ENCODE measurements at regions not wholly inside any gene's neighbourhood (a gene's known extent, or its start where the extent isn't known, plus 50 kb on each side); places are given as distances from the start of the nearest gene placed in this dataset.

GRCh38 chr6:54991761-54992330 is 145.3 kb downstream of the FAM83B start:
- Mint-ChIP-seq H3K27ac (no peak overlapping the region), H3K4me3 (no peak overlapping the region), H3K9me3 (peaks cover 4% of the 10 kb centered on the region), H3K27me3 (ENCODE audit: low read depth) (no peaks in the 10 kb centered on the region), H3K4me1 (ENCODE audit: low read depth) (no peaks in the 10 kb centered on the region), H3K36me3 (ENCODE audit: low read depth) (no peaks in the 10 kb centered on the region)
- intact Hi-C loops (cut with micrococcal nuclease), result loop anchor here (2.0 kb wide), 1 partner anchor 273 kb away; no protein-coding TSS in a partner anchor
- no peak for DNase-seq
- CTCF ChIA-PET, result no interaction called here

- H3K27me3 Mint-ChIP-seq (ENCODE audit: low read depth), result no peaks in the 10 kb centered on the region
- CTCF ChIA-PET, result no interaction called here
- H3K4me1 Mint-ChIP-seq (ENCODE audit: low read depth), result no peaks in the 10 kb centered on the region
- intact Hi-C loops (cut with micrococcal nuclease), result loop anchor here (2.0 kb wide), 1 partner anchor 274 kb away; no protein-coding TSS in a partner anchor
- H3K4me3 Mint-ChIP-seq, result no peak overlapping the region
- H3K9me3 Mint-ChIP-seq, result no peaks in the 10 kb centered on the region
- no peak overlapping the region for H3K27ac Mint-ChIP-seq
- no peaks in the 10 kb centered on the region for H3K36me3 Mint-ChIP-seq (ENCODE audit: low read depth)
- no peak for DNase-seq
Observed at GRCh38 chr6:54992789-54993188, 146.2 kb downstream of the FAM83B start.

GRCh38 chr6:54993294-54993693 is 146.7 kb downstream of the FAM83B start:
- CTCF ChIA-PET, result no interaction called here

GRCh38 chr6:54993948-54994347 is 147.4 kb downstream of the FAM83B start:
- DNase-seq, result no peak
- intact Hi-C loops (cut with micrococcal nuclease), result loop anchor here (2.0 kb wide), 1 partner anchor 275 kb away; no protein-coding TSS in a partner anchor
- no peak overlapping the region for H3K27ac Mint-ChIP-seq
- no peaks in the 10 kb centered on the region for H3K27me3 Mint-ChIP-seq (ENCODE audit: low read depth)
- no peaks in the 10 kb centered on the region for H3K4me1 Mint-ChIP-seq (ENCODE audit: low read depth)
- no peak overlapping the region for H3K4me3 Mint-ChIP-seq
- CTCF ChIA-PET, result interaction anchor here (0.6 kb wide), 1 partner anchor 176 kb away, joined by 3 read pairs; no protein-coding TSS in a partner anchor
- H3K36me3 Mint-ChIP-seq (ENCODE audit: low read depth), result no peaks in the 10 kb centered on the region
- H3K9me3 Mint-ChIP-seq, result peaks cover 4% of the 10 kb centered on the region

More at GRCh38 chr6:54993294-54993693, 146.7 kb downstream of the FAM83B start:
- no peak overlapping the region for H3K4me3 Mint-ChIP-seq
- no peaks in the 10 kb centered on the region for H3K36me3 Mint-ChIP-seq (ENCODE audit: low read depth)
- intact Hi-C loops (cut with micrococcal nuclease), result loop anchor here (2.0 kb wide), 1 partner anchor 274 kb away; no protein-coding TSS in a partner anchor
- H3K9me3 Mint-ChIP-seq, result no peaks in the 10 kb centered on the region
- no peaks in the 10 kb centered on the region for H3K27me3 Mint-ChIP-seq (ENCODE audit: low read depth)
- H3K4me1 Mint-ChIP-seq (ENCODE audit: low read depth), result no peaks in the 10 kb centered on the region
- no peak overlapping the region for H3K27ac Mint-ChIP-seq
- DNase-seq, result no peak

DNA sequence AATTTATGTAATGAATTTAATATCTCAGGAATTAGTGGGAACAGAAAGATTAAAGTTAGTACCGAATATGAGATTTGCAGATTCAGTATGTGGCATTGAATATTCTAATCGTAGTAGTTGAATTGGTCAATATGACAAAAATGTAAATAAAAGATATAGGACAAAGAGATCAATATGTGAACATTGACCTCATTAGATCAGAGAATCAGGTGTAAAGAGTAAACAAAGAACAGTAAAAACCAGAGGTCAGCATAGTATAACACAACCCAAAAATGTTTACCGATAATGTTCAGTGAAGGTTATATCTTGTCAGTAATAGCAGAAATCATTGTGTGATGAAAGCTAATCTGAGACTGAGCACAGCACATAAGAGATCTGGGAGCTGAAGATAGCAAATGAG is 152.0 kb downstream of the FAM83B start:
- no peak for DNase-seq
- H3K27ac Mint-ChIP-seq, result no peak overlapping the region
- CTCF ChIA-PET, result no interaction called here
- H3K9me3 Mint-ChIP-seq, result peaks cover 5% of the 10 kb centered on the region
- H3K27me3 Mint-ChIP-seq (ENCODE audit: low read depth), result no peaks in the 10 kb centered on the region
- intact Hi-C loops (cut with micrococcal nuclease), result no loop called here
- no peaks in the 10 kb centered on the region for H3K36me3 Mint-ChIP-seq (ENCODE audit: low read depth)
- no peak overlapping the region for H3K4me3 Mint-ChIP-seq
- no peaks in the 10 kb centered on the region for H3K4me1 Mint-ChIP-seq (ENCODE audit: low read depth)

DNA sequence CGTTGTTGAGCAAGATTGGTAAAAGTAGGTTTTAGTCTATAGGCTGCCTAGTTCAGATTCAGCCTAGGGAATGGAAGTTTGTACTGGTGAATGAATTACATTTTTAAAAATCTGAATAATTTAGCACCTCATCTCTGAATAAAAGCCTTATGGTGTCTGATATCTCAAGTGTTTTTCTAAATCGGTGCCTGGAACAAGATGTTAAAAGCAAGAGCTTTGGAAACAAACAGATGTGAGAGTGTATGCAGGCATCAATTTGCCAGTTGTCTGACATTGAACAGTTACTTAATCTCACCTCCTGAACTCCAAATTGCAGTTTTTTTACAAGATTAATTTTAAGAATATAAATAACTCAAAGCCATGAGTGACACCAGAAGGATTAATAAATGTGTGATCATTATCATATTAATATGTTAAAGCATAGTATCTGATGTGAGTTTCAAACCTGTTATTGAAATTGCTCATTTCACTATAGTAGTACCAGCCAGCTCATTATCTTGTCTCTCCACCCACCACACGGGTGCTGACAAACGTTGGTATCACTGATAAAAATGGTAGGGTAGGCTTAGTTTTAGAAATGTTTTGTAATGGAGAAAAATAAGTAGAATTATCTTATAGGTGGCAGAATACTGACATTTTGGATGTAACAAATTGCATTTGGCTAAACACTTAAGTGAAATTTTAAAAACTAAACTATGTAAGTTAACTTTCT is 157.3 kb downstream of the FAM83B start:
- Mint-ChIP-seq H3K36me3 (ENCODE audit: low read depth) (no peaks in the 10 kb centered on the region), H3K27me3 (ENCODE audit: low read depth) (no peaks in the 10 kb centered on the region), H3K27ac (no peak overlapping the region), H3K4me1 (ENCODE audit: low read depth) (no peaks in the 10 kb centered on the region), H3K4me3 (no peak overlapping the region), H3K9me3 (peaks cover 17% of the 10 kb centered on the region)
- intact Hi-C loops (cut with micrococcal nuclease), result no loop called here
- CTCF ChIA-PET, result no interaction called here
- DNase-seq, result no peak

- DNase-seq, result no peak
- intact Hi-C loops (cut with micrococcal nuclease), result no loop called here
- Mint-ChIP-seq H3K9me3 (peaks cover 16% of the 10 kb centered on the region), H3K36me3 (ENCODE audit: low read depth) (no peaks in the 10 kb centered on the region), H3K4me3 (no peak overlapping the region), H3K4me1 (ENCODE audit: low read depth) (no peaks in the 10 kb centered on the region), H3K27me3 (ENCODE audit: low read depth) (no peaks in the 10 kb centered on the region), H3K27ac (no peak overlapping the region)
- CTCF ChIA-PET, result no interaction called here
Observed at GRCh38 chr6:55009131-55009530, 162.6 kb downstream of the FAM83B start.

DNA sequence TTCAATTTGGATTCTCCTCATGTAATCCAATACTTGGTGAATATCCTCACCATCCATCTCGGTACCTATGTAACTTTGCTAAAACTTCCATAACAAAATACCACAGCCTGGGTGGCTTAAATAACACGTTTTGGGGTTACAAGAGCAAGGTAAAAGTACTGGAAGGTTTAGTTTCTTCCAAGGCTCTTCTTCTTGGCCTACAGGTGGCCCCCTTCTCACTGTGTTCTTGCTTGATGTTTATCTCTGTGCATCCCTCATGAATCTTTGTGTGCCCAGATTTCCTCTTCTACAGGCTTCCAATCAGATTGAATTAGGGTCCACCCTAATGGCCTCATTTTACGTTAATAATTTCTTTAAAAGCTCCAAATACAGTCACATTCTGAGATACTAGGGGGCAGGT is 163.3 kb upstream of the HCRTR2 start:
- Mint-ChIP-seq H3K9me3 (peaks cover 12% of the 10 kb centered on the region), H3K36me3 (ENCODE audit: low read depth) (no peaks in the 10 kb centered on the region), H3K27me3 (ENCODE audit: low read depth) (no peaks in the 10 kb centered on the region), H3K4me3 (no peak overlapping the region), H3K27ac (no peak overlapping the region), H3K4me1 (ENCODE audit: low read depth) (no peaks in the 10 kb centered on the region)
- intact Hi-C loops (cut with micrococcal nuclease), result no loop called here
- no peak for DNase-seq
- CTCF ChIA-PET, result no interaction called here

DNA sequence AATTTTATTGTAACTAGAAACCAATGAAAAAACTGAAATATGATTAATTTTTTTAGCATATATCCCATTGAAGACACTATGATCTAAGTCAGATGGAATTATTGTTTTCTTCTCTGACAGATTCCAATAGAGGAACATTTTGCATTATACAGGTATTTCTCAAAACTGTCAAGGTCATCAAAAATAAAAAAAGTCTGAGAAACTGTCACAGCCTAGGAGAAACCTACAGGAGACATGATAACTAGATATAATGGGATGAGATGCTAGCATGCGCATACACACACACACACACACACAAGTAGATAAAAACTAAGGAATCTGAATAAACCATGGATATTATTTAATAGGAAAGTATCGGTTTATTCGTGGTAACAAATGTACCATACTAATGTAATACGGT is 161.9 kb upstream of the HCRTR2 start:
- CTCF ChIA-PET, result no interaction called here
- no peak overlapping the region for H3K27ac Mint-ChIP-seq
- no peaks in the 10 kb centered on the region for H3K36me3 Mint-ChIP-seq (ENCODE audit: low read depth)
- H3K4me3 Mint-ChIP-seq, result no peak overlapping the region
- H3K27me3 Mint-ChIP-seq (ENCODE audit: low read depth), result no peaks in the 10 kb centered on the region
- H3K9me3 Mint-ChIP-seq, result peaks cover 7% of the 10 kb centered on the region
- no peaks in the 10 kb centered on the region for H3K4me1 Mint-ChIP-seq (ENCODE audit: low read depth)
- intact Hi-C loops (cut with micrococcal nuclease), result no loop called here
- no peak for DNase-seq

- H3K9me3 Mint-ChIP-seq, result no peaks in the 10 kb centered on the region
- H3K4me1 Mint-ChIP-seq (ENCODE audit: low read depth), result no peaks in the 10 kb centered on the region
- no peak for DNase-seq
- H3K4me3 Mint-ChIP-seq, result no peak overlapping the region
- no peaks in the 10 kb centered on the region for H3K36me3 Mint-ChIP-seq (ENCODE audit: low read depth)
- intact Hi-C loops (cut with micrococcal nuclease), result no loop called here
- CTCF ChIA-PET, result no interaction called here
- H3K27me3 Mint-ChIP-seq (ENCODE audit: low read depth), result no peaks in the 10 kb centered on the region
- no peak overlapping the region for H3K27ac Mint-ChIP-seq
Observed at GRCh38 chr6:55014321-55015088, 159.8 kb upstream of the HCRTR2 start.

DNA sequence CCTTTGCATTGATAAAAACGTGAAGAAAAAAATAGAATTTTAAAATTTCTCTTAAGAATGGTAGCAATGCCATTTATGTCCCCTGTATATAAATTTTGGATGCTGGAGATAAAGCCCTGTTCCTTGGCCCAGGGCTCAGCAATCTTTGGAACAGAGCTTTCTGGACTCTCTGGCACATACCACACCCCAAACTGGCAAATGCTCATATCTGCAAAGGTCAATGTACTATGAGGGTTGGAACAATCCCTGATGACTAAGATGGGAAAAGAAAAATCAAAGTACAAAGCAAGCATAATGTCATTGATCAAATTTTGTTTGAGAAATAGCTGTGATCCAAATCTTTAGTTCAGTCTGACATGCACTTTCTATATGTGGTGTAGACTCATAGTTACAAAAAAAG is 158.1 kb upstream of the HCRTR2 start:
- Mint-ChIP-seq H3K4me3 (no peak overlapping the region), H3K27ac (no peak overlapping the region), H3K36me3 (ENCODE audit: low read depth) (no peaks in the 10 kb centered on the region), H3K9me3 (peaks cover 2% of the 10 kb centered on the region), H3K27me3 (ENCODE audit: low read depth) (no peaks in the 10 kb centered on the region), H3K4me1 (ENCODE audit: low read depth) (no peaks in the 10 kb centered on the region)
- CTCF ChIA-PET, result no interaction called here
- DNase-seq, result no peak
- intact Hi-C loops (cut with micrococcal nuclease), result no loop called here

DNA sequence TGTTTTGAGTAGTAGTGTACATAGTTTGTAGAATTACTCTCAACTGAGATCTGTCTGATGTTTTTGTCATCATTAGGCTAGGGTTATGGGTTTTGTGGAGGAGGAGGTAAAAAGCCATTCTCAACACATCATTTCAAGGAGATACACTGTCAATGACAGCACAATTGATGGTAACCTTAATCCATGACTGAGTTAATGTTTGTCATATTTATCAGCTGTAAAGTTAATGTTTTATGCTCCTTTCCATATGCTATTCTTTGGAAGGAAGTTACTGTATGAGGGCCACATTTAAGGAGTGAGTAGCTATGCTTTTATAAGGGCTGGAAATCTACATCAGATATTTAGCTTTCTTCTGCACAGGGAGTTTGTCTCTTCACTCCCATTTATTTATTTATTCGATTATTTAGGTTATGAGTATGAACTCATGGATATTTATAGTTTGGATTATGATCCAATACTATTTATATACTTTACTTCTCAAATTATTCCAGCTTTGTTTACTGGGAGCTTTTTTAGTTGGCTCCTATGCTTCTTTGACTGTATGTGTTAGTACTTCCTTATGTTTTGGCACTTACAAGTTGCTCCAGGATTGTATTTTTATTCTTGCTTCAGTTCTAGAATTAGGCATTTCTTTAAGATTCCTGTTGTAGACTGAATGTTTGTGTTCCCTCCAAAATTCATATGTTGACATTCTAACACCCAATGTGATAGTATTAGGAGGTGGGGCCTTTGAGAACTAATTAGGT is 156.6 kb upstream of the HCRTR2 start:
- CTCF ChIA-PET, result no interaction called here

More for the DNA sequence above, 156.6 kb upstream of the HCRTR2 start:
- H3K27ac Mint-ChIP-seq, result no peak overlapping the region
- H3K4me1 Mint-ChIP-seq (ENCODE audit: low read depth), result no peaks in the 10 kb centered on the region
- no peaks in the 10 kb centered on the region for H3K36me3 Mint-ChIP-seq (ENCODE audit: low read depth)
- no peaks in the 10 kb centered on the region for H3K27me3 Mint-ChIP-seq (ENCODE audit: low read depth)
- intact Hi-C loops (cut with micrococcal nuclease), result no loop called here
- no peak overlapping the region for H3K4me3 Mint-ChIP-seq
- DNase-seq, result no peak
- peaks cover 2% of the 10 kb centered on the region for H3K9me3 Mint-ChIP-seq
